ENCODE measurements at regions not wholly inside any gene's neighbourhood (a gene's known extent, or its start where the extent isn't known, plus 50 kb on each side); places are given as distances from the start of the nearest gene placed in this dataset.

GRCh38 chr15:25136119-25136518 is 181.3 kb downstream of the SNRPN start:
- Histone ChIP-seq H3K9me3 (peaks cover 5% of the 10 kb centered on the region), H3K4me3 (ENCODE audit: control insufficient read depth in 1 of 2, extremely low read depth in 1 of 2, low read length in 1 of 2) (no peak overlapping the region), H3K4me1 (ENCODE audit: control insufficient read depth in 1 of 2, extremely low read depth in 1 of 2, insufficient read depth in 2 of 2, low read length in 2 of 2) (no peaks in the 10 kb centered on the region), H3K36me3 (ENCODE audit: control insufficient read depth in 2 of 2, extremely low read depth in 1 of 2, insufficient read depth in 1 of 2, low read length in 1 of 2) (no peaks in the 10 kb centered on the region), H3K27ac (ENCODE audit: low read length) (no peak overlapping the region), H3K27me3 (replicated peaks in 1 of 2; ENCODE audit: control insufficient read depth in 2 of 2, extremely low read depth in 1 of 2, insufficient read depth in 2 of 2, low read length in 1 of 2) (no peaks in the 10 kb centered on the region)
- no CpG with 5 or more reads among the region's 3 CpGs for WGBS (ENCODE audit: insufficient coverage)
- ChIA-PET CTCF (no interaction called here), POLR2A (no interaction called here)
- H3K36me3 Mint-ChIP-seq: peaks cover 5% of the 10 kb centered on the region
- H3K4me3 Mint-ChIP-seq: no peak overlapping the region
- ATAC-seq (replicated peaks in 1 of 4): no peak
- H3K9me3 Mint-ChIP-seq: peaks cover 17 to 53% (median 31%) of the 10 kb centered on the region in 3 donors
- no peaks in the 10 kb centered on the region for H3K27me3 Mint-ChIP-seq
- no peak for DNase-seq
- H3K4me1 Mint-ChIP-seq: no peaks in the 10 kb centered on the region
- peak overlapping the region in 1 of 2 donors; percentile 63 for H3K27ac Mint-ChIP-seq

- H3K4me1 Mint-ChIP-seq: no peaks in the 10 kb centered on the region
- H3K27ac Mint-ChIP-seq: no peak overlapping the region
- ATAC-seq (replicated peaks in 1 of 4) (no peak), DNase-seq (no peak)
- 57% methylated on average over 4 of the region's 5 CpGs for WGBS (ENCODE audit: insufficient coverage)
- Histone ChIP-seq H3K36me3 (ENCODE audit: control insufficient read depth in 2 of 2, extremely low read depth in 1 of 2, insufficient read depth in 1 of 2, low read length in 1 of 2) (no peaks in the 10 kb centered on the region), H3K27ac (ENCODE audit: low read length) (no peak overlapping the region), H3K4me1 (ENCODE audit: control insufficient read depth in 1 of 2, extremely low read depth in 1 of 2, insufficient read depth in 2 of 2, low read length in 2 of 2) (no peaks in the 10 kb centered on the region), H3K9me3 (peaks cover 5% of the 10 kb centered on the region), H3K4me3 (ENCODE audit: control insufficient read depth in 1 of 2, extremely low read depth in 1 of 2, low read length in 1 of 2) (no peak overlapping the region), H3K27me3 (replicated peaks in 1 of 2; ENCODE audit: control insufficient read depth in 2 of 2, extremely low read depth in 1 of 2, insufficient read depth in 2 of 2, low read length in 1 of 2) (no peaks in the 10 kb centered on the region)
- H3K36me3 Mint-ChIP-seq: no peaks in the 10 kb centered on the region
- no peaks in the 10 kb centered on the region for H3K27me3 Mint-ChIP-seq
- CTCF ChIA-PET: no interaction called here
- H3K4me3 Mint-ChIP-seq: no peak overlapping the region
- H3K9me3 Mint-ChIP-seq: peaks cover 19 to 55% (median 29%) of the 10 kb centered on the region in 3 donors
- POLR2A ChIA-PET: no interaction called here
These were observed 182.2 kb downstream of the SNRPN start for GRCh38 chr15:25137013-25137412.

- Histone ChIP-seq H3K27ac (ENCODE audit: low read length) (no peak overlapping the region), H3K36me3 (ENCODE audit: control insufficient read depth in 2 of 2, extremely low read depth in 1 of 2, insufficient read depth in 1 of 2, low read length in 1 of 2) (no peaks in the 10 kb centered on the region), H3K4me1 (ENCODE audit: control insufficient read depth in 1 of 2, extremely low read depth in 1 of 2, insufficient read depth in 2 of 2, low read length in 2 of 2) (no peaks in the 10 kb centered on the region), H3K27me3 (replicated peaks in 1 of 2; ENCODE audit: control insufficient read depth in 2 of 2, extremely low read depth in 1 of 2, insufficient read depth in 2 of 2, low read length in 1 of 2) (peaks cover 0 to 3% of the 10 kb centered on the region in 2 experiments), H3K4me3 (ENCODE audit: control insufficient read depth in 1 of 2, extremely low read depth in 1 of 2, low read length in 1 of 2) (no peak overlapping the region), H3K9me3 (peaks cover 2% of the 10 kb centered on the region)
- Mint-ChIP-seq H3K4me1 (no peaks in the 10 kb centered on the region), H3K36me3 (no peaks in the 10 kb centered on the region), H3K4me3 (no peak overlapping the region), H3K27me3 (no peaks in the 10 kb centered on the region), H3K9me3 (peaks cover 15 to 19% (median 16%) of the 10 kb centered on the region in 3 donors), H3K27ac (no peak overlapping the region)
- WGBS (ENCODE audit: insufficient coverage): 90% methylated on average over 8 of the region's 15 CpGs
- ATAC-seq (replicated peaks in 1 of 4): no peak
- ChIA-PET CTCF (no interaction called here), POLR2A (no interaction called here)
- peak in 2 of 35 experiments; percentile 1 to 2 for DNase-seq
These were observed 214.5 kb downstream of the SNRPN start for GRCh38 chr15:25169318-25169717.

- ChIA-PET POLR2A (no interaction called here), CTCF (no interaction called here)
- H3K27me3 Mint-ChIP-seq: no peaks in the 10 kb centered on the region
- Histone ChIP-seq H3K36me3 (ENCODE audit: control insufficient read depth in 2 of 2, extremely low read depth in 1 of 2, insufficient read depth in 1 of 2, low read length in 1 of 2) (no peaks in the 10 kb centered on the region), H3K27me3 (replicated peaks in 1 of 2; ENCODE audit: control insufficient read depth in 2 of 2, extremely low read depth in 1 of 2, insufficient read depth in 2 of 2, low read length in 1 of 2) (peaks cover 0 to 3% of the 10 kb centered on the region in 2 experiments), H3K27ac (ENCODE audit: low read length) (no peak overlapping the region), H3K9me3 (peaks cover 2% of the 10 kb centered on the region), H3K4me3 (ENCODE audit: control insufficient read depth in 1 of 2, extremely low read depth in 1 of 2, low read length in 1 of 2) (no peak overlapping the region), H3K4me1 (ENCODE audit: control insufficient read depth in 1 of 2, extremely low read depth in 1 of 2, insufficient read depth in 2 of 2, low read length in 2 of 2) (no peaks in the 10 kb centered on the region)
- no peak for ATAC-seq (replicated peaks in 1 of 4)
- DNase-seq: peak in 4 of 35 experiments; percentile 1 to 19 (median 4)
- peaks cover 21 to 24% (median 23%) of the 10 kb centered on the region in 3 donors for H3K9me3 Mint-ChIP-seq
- no peaks in the 10 kb centered on the region for H3K36me3 Mint-ChIP-seq
- no peaks in the 10 kb centered on the region for H3K4me1 Mint-ChIP-seq
- H3K27ac Mint-ChIP-seq: no peak overlapping the region
- 92% methylated on average over 18 of the region's 19 CpGs for WGBS (ENCODE audit: insufficient coverage)
- no peak overlapping the region for H3K4me3 Mint-ChIP-seq
These were observed 215.4 kb downstream of the SNRPN start for GRCh38 chr15:25170113-25170731.

DNA sequence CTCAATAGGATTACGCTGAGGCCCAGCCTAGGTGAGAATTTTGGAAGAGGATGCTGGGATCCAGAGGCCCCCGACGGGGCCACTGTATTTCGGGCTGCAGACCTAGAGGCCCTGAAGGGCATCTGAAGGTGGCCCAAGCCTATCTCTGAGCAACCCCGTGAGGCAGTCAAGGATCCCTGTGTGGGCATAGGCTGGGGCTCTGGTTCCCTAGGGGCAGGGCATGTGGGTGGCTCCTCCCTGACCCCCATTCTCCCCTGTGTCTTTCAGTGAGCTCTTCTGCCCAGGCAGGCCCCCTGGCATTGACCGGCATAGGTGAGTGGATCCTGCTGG is 216.0 kb downstream of the SNRPN start:
- H3K27me3 Mint-ChIP-seq: no peaks in the 10 kb centered on the region
- DNase-seq: peak in 1 of 35 experiments; percentile 16
- H3K4me1 Mint-ChIP-seq: no peaks in the 10 kb centered on the region

DNA sequence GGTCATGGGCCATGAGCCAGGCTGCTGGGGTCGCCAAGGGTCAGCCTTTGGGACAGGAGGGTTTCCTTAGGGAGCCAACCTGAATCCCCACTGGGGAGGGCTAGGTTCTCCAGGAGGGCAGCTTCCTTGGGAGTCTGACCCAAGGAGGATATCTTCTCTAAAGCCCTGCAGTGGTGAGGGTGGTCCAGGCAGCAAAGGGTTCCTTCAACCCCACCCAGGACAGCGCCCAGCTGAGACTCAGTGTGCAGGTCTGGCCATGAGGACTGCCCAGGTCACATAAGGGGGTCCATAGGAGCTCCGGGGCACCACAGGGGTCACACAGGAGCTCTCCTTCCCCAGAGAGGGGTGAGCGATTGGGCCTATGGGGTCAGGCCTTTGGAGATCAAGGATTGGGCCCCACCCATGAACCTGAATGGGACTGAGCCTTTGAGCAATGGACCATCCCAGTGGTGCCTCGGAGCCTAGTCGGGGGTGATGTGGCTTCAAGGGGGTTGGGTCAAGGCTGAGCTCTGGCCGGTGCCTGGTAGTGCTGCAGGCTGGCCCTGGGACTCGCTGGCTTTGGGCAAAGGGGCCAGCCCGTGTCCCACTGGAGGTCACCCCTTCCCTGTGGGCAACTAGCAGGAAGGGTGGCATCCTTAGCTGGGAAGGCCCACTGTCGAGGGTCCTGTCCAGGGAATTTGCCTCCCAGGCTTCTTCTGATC is 216.5 kb downstream of the SNRPN start:
- ChIA-PET CTCF (no interaction called here), POLR2A (no interaction called here)
- peaks cover 0 to 3% of the 10 kb centered on the region in 2 experiments for H3K27me3 ChIP-seq (replicated peaks in 1 of 2; ENCODE audit: control insufficient read depth in 2 of 2, extremely low read depth in 1 of 2, insufficient read depth in 2 of 2, low read length in 1 of 2)
- no peaks in the 10 kb centered on the region for H3K4me1 Mint-ChIP-seq
- no peaks in the 10 kb centered on the region for H3K4me1 ChIP-seq (ENCODE audit: control insufficient read depth in 1 of 2, extremely low read depth in 1 of 2, insufficient read depth in 2 of 2, low read length in 2 of 2)
- peaks cover 2% of the 10 kb centered on the region for H3K9me3 ChIP-seq
- H3K4me3 Mint-ChIP-seq: no peak overlapping the region
- peaks cover 19 to 24% (median 23%) of the 10 kb centered on the region in 3 donors for H3K9me3 Mint-ChIP-seq
- no peaks in the 10 kb centered on the region for H3K36me3 Mint-ChIP-seq
- no peak overlapping the region for H3K27ac Mint-ChIP-seq
- no peak overlapping the region for H3K27ac ChIP-seq (ENCODE audit: low read length)
- WGBS (ENCODE audit: insufficient coverage): 74% methylated on average over 9 of the region's 10 CpGs
- peak in 4 of 35 experiments; percentile 1 to 22 (median 7) for DNase-seq
- no peaks in the 10 kb centered on the region for H3K27me3 Mint-ChIP-seq
- no peak overlapping the region for H3K4me3 ChIP-seq (ENCODE audit: control insufficient read depth in 1 of 2, extremely low read depth in 1 of 2, low read length in 1 of 2)
- no peaks in the 10 kb centered on the region for H3K36me3 ChIP-seq (ENCODE audit: control insufficient read depth in 2 of 2, extremely low read depth in 1 of 2, insufficient read depth in 1 of 2, low read length in 1 of 2)
- ATAC-seq (replicated peaks in 1 of 4): no peak

More for the DNA sequence above, 216.0 kb downstream of the SNRPN start:
- ChIA-PET POLR2A (no interaction called here), CTCF (no interaction called here)
- H3K27ac ChIP-seq (ENCODE audit: low read length): no peak overlapping the region
- 65% methylated on average over 5 of the region's 6 CpGs for WGBS (ENCODE audit: insufficient coverage)
- no peak for ATAC-seq (replicated peaks in 1 of 4)
- Mint-ChIP-seq H3K36me3 (no peaks in the 10 kb centered on the region), H3K9me3 (peaks cover 21 to 24% (median 23%) of the 10 kb centered on the region in 3 donors), H3K4me3 (no peak overlapping the region), H3K27ac (no peak overlapping the region)
- peaks cover 2% of the 10 kb centered on the region for H3K9me3 ChIP-seq
- H3K27me3 ChIP-seq (replicated peaks in 1 of 2; ENCODE audit: control insufficient read depth in 2 of 2, extremely low read depth in 1 of 2, insufficient read depth in 2 of 2, low read length in 1 of 2): peaks cover 0 to 3% of the 10 kb centered on the region in 2 experiments
- no peaks in the 10 kb centered on the region for H3K36me3 ChIP-seq (ENCODE audit: control insufficient read depth in 2 of 2, extremely low read depth in 1 of 2, insufficient read depth in 1 of 2, low read length in 1 of 2)
- no peak overlapping the region for H3K4me3 ChIP-seq (ENCODE audit: control insufficient read depth in 1 of 2, extremely low read depth in 1 of 2, low read length in 1 of 2)
- H3K4me1 ChIP-seq (ENCODE audit: control insufficient read depth in 1 of 2, extremely low read depth in 1 of 2, insufficient read depth in 2 of 2, low read length in 2 of 2): no peaks in the 10 kb centered on the region

All from T-cell (primary cell).